T-helper 1 cell treated with Interleukin-12 subunit alpha and Interleukin-12 subunit beta and Interleukin-4 antibody, amounts not matched to agents 30 ng/mL and 1 ng/mL, for 36 hours (primary cell): ENCODE measurements at regions not wholly inside any gene's neighbourhood (a gene's known extent, or its start where the extent isn't known, plus 50 kb on each side); places are given as distances from the start of the nearest gene placed in this dataset.

Source experiments
- intact Hi-C: fragments of 100-400 bp; cut with micrococcal nuclease; formaldehyde crosslinking; loops from one replicate; pipeline ENCODE4 v1.15.1; 2024

GRCh38 chr9:23160491-23160890 lies 665.5 kb downstream of the ELAVL2 start:
- intact Hi-C loops: no loop called here

DNA sequence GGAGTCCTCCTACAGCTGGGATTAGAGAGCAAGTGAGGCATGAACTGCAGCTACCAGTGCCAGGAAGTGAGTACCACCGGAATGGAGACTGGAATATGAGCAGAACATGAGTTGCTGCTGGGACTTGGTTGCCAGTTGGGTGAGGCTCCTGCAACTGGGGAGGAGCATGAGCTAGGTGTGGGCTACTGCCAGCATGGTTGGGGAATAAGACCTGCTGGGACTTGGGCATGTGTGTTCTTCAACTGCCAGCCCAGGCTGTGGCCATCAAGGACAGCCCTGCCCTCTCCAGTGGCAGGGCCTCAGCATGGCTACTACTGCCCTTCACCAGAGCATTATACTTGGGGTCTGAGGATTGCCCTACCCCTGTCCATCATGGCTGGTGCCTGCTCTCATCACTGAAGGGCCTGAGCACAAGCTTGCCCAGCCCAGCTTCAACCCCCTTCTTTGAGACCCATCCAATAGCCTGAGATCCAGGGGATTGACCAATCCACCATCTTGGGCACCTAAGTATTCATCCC lies 665.0 kb downstream of the ELAVL2 start:
- intact Hi-C loops: no loop called here

- intact Hi-C loops: no loop called here
Measured at GRCh38 chr9:23162789-23163188, 663.3 kb downstream of the ELAVL2 start.

DNA sequence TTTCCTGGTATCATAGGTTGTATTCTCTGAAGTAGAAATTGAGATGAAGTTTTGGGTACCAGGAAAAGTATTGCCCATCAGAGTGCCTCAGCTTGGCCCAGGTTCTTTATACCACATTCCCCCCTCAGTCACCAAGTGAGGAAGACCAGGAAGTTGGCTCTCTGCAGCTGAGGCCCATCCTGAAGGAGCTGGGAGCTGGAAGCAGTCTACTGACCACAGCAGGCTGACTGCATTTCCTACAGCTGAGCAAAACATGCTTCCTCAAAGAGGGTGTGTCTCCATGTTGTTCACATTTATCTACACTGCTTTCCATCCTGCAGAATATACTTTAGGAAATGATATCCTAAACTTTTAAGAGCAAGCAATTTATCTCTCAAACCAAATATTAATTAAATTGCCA lies 654.6 kb downstream of the ELAVL2 start:
- intact Hi-C loops: no loop called here

- intact Hi-C loops: no loop called here
Measured at GRCh38 chr9:23172206-23172605, 653.8 kb downstream of the ELAVL2 start.

DNA sequence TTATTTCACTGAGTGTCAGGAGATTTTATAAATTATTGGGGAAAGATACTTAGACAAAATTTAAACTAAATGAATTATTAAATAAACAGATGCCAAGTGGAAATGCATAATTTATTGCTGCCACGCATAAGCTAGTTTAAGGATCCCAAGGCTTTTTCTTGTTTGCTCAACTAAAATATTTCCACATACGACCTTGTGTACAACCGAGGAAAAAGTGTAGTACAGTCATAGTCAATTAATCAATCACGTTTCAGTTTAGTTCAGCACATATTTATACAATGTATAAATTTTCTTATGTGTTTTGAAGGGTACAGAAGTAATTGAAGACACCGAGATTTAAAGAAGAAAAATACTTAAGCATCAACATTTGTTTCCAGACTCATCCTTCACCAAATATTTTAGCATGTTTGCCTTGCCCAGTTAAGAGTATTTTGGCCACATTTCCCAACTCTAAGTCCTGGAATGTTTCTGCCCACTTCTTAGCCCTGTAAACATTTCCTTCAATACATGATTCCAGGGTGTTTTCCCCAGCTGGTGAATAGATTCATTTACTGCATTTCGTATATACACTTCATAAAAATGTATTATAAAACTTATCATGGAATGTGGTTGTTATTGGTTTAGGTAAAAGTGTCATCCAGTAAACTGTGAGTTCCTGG lies 652.9 kb downstream of the ELAVL2 start:
- intact Hi-C loops: no loop called here

DNA sequence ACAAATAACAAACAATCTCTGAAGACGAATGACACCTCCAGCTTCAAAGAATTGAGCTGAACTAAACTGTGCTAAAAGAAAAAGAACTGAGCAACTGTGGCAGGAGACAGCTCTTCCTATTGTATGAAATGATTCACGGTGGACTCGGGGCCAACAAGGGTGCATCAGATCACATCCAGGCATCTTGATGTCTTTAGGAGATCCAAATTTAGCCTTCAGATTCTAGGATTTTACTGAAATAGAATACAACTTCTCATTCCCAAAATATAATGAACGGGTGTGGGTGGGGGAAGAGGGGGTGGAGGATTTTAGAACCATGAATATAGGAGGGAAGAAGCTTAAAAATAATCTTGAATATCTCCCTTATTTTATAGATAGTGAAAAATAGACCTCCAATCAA lies 631.8 kb downstream of the ELAVL2 start:
- intact Hi-C loops: no loop called here

GRCh38 chr9:23215688-23216087 lies 610.4 kb downstream of the ELAVL2 start:
- intact Hi-C loops: no loop called here

DNA sequence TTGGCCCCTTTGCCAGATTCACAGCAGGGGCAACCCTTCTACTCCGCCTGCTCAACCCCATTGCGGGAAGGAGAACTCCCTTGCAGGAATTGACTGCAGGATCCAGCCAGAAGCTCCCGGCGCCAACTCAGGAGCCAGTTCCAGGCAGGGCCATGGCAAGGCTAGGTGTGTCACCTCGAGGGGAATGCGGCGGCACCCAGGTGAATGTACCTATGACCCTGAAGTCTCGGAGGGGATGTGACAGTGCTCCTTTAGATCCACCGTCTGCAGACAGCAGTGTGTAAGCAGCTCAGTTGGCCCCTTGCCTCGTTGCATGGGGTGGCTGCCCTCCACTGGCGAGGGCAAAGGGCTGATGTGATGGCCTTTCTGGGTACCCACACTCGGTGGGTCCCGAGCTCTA lies 606.6 kb downstream of the ELAVL2 start:
- intact Hi-C loops: no loop called here

GRCh38 chr9:23220171-23220570 lies 605.9 kb downstream of the ELAVL2 start:
- intact Hi-C loops: no loop called here

- intact Hi-C loops: no loop called here
Measured at GRCh38 chr9:23220957-23221356, 605.1 kb downstream of the ELAVL2 start.

- intact Hi-C loops: loop anchor here (5.0 kb wide), 1 partner anchor 138 kb away; no protein-coding TSS in a partner anchor
Measured at GRCh38 chr9:23229890-23230317, 596.1 kb downstream of the ELAVL2 start.

- intact Hi-C loops: no loop called here
Measured at GRCh38 chr9:23232831-23233230, 593.2 kb downstream of the ELAVL2 start.

DNA sequence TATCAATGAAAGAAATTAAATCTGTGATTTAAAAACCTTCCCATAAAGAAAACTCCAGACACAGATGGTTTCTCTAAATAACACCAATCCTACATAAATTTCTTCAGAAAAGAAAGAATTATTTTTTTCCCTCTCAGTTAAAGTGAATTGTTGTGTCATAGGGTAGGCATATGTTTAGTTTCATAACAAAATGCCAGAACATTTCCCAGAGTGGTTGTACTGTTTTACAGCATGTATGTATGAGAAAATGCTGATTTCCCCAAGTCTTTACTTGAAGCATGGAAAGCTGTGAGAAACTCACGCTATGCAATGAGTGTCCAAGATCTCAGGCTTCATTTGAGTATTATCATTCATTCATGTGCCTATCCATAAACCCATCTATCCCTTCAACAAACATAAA lies 582.5 kb downstream of the ELAVL2 start:
- intact Hi-C loops: no loop called here

DNA sequence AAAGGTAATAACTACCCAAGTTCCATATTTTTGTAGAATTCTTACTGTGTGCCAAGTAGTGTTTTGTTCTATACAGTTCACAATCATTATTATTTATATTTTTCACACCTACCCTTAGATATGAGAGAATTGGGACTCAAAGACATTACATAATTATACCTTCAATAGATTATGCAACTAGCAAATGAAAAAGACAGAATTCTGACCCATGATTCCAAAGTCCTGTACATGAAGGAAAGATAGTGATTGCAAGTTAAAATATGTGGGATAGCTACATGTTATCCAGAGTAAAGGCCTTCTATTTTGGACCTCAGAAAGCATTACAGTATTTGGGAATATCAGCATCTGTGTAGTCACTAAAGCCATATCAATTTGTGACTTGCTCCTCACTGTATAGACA lies 581.0 kb downstream of the ELAVL2 start:
- intact Hi-C loops: no loop called here

DNA sequence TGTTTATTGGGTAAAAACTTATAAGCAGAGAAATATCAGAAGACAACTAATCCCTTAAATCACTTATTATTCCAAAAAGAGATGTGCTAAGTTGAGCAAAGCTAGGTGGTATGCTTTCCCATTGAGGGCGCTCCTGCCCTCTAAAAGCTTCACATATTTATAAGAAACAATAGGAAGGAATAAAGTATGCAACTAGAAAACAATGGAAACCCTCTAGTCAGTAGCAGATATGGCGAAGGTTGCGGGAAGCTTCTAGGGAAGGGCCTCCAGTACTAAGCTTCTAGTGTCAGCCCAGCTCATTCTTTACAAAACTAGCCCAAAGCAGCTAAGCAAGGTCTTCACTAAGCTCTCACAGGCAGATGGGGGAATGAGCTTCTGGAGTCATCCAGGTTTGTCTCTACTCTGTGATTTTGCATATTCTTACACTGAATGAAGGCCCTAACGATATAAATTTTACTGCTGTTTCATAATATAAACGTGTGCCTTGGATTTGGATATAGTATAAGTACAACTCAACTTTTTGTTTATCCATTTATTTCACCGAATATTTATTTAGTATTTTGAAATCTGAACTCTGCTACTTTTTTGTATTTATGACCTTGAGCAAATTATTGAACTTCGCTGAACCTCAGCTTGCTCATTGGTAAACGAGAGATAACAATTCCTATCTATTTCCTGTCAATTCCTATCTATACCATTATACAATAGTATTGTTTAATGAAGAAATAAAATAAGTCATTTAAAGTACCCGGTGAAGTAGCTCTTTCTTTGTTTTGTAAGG lies 571.4 kb downstream of the ELAVL2 start:
- intact Hi-C loops: no loop called here

DNA sequence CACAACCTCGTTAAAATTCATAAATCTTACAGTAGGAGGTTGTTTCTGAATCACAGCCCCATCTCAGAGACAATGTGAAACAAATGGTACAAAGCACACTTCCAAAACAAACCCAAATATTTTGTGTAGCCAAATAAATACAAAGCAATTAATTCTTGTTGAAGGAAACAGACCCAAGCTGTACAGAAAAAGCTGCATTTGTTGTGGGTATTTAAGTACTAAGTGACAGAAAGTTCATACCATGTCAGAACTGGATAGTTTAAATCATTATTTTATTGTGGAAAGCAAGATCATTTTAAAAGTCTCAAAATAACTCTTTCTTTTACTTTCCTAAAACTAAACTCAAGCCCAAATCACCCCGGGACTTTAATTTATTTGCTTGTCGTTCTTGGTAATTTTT lies 570.7 kb downstream of the ELAVL2 start:
- intact Hi-C loops: no loop called here

DNA sequence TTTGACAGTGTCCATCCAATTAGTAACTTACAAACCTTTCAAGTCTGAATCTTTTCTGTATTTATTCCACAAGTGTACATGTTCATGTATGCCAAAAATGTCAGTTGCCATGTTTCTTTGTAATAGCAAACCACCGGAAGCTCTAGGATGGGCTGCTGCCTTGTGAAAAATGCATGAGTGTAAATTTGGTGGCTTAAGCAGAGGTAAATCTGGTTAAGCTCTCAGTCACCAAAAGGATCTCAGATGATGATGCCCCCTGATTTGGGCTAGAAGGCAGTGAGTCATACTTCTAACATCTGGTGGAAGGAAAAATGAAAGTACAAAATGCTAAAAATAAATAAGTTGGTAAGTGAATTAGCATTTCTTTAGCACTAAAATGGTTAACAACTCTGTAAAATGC lies 567.5 kb downstream of the ELAVL2 start:
- intact Hi-C loops: no loop called here

- intact Hi-C loops: no loop called here
Measured at GRCh38 chr9:23278561-23278960, 547.5 kb downstream of the ELAVL2 start.

- intact Hi-C loops: no loop called here
Measured at GRCh38 chr9:23287390-23287789, 538.6 kb downstream of the ELAVL2 start.

DNA sequence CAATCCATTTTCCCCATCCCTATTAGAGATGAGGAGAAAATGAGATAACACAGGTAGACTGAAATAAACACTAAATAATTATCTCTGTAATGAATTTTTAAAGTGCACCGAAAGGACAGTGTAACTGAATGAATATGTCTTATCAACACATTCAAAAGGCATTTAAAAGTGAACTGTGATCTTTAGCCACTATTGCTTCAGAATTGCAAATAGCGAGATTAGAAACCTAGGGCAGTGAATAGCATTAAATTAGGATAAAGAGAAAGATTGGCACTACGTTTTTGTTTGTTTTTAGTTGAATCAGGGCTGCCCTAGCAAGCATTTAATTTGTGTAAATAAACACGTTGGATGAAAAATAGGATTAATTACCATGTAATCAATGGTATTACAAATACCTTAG lies 537.5 kb downstream of the ELAVL2 start:
- intact Hi-C loops: no loop called here

DNA sequence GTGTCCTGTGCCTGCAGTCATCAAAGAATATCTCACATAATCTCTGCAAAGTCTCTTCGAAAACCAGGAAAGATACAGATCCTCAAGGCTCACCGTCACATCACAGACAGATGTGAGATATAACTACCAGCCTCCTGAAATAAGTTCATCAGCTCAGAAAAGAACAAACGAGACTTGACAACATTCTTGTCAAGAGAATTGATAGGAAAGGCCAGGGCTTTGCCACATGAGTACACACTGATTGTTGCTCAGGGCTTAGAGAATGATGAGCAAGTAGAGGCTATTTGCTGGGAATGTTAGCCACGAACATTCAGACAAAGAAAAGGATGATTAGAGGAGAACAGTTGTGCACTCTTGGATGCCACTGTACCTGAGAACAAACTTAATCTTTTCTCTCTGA lies 535.1 kb downstream of the ELAVL2 start:
- intact Hi-C loops: no loop called here

- intact Hi-C loops: no loop called here
Measured at GRCh38 chr9:23302281-23302680, 523.8 kb downstream of the ELAVL2 start.
